Astrocyte (in vitro differentiated cells and primary cell): ENCODE measurements at regions not wholly inside any gene's neighbourhood (a gene's known extent, or its start where the extent isn't known, plus 50 kb on each side); places are given as distances from the start of the nearest gene placed in this dataset.
"Not testable (repeated sequence)": the region's sequence is repeated elsewhere in the genome, so short reads cannot be mapped to it uniquely, and the experiment has no call there.

Experiments
- DNase-seq: peaks from one replicate; pipeline ENCODE4 v3.0.0-alpha.2; 2010; ENCODE audit warnings: low read depth
- FAIRE-seq: peaks from 2 replicates; lab custom pipeline; 2011; peaks lifted over from hg19 to GRCh38; lab: Jason Lieb, UNC
- H2AFZ ChIP-seq: 2 replicates; pipeline ENCODE4 v1.6.0; 2012; ENCODE audit warnings: low read depth, low read length, inconsistent platforms
- H3K27ac ChIP-seq: 2 replicates; pipeline ENCODE4 v1.5.1; 2011; ENCODE audit warnings: low read depth, low read length, inconsistent platforms
- H3K27me3 ChIP-seq: 2 replicates; pipeline ENCODE4 v1.6.0; 2011; ENCODE audit warnings: low read length, inconsistent platforms; ENCODE audit not compliant: insufficient read depth
- H3K36me3 ChIP-seq: 2 replicates; pipeline ENCODE4 v1.5.1; 2011; ENCODE audit warnings: low read length, inconsistent platforms; ENCODE audit not compliant: insufficient read depth
- H3K4me1 ChIP-seq: 2 replicates; pipeline ENCODE4 v1.5.1; 2011; ENCODE audit warnings: low read length, inconsistent platforms; ENCODE audit not compliant: insufficient read depth
- H3K4me2 ChIP-seq: 2 replicates; pipeline ENCODE4 v1.6.0; 2012; ENCODE audit warnings: low read length, inconsistent platforms
- H3K4me3 ChIP-seq: 2 replicates; pipeline ENCODE4 v1.5.1; 2011; ENCODE audit warnings: low read depth, mild to moderate bottlenecking, low read length, inconsistent platforms; ENCODE audit not compliant: insufficient read depth
- H3K79me2 ChIP-seq: 2 replicates; pipeline ENCODE4 v1.6.0; 2012; ENCODE audit warnings: mild to moderate bottlenecking, low read length, inconsistent platforms; ENCODE audit not compliant: insufficient read depth
- H3K9ac ChIP-seq: 2 replicates; pipeline ENCODE4 v1.6.0; 2012; ENCODE audit warnings: mild to moderate bottlenecking, low read length, inconsistent platforms
- H3K9me3 ChIP-seq: 2 replicates; pipeline ENCODE4 v1.5.1; 2012; ENCODE audit warnings: low read depth, mild to moderate bottlenecking, low read length, inconsistent platforms; ENCODE audit not compliant: insufficient read depth
- H4K20me1 ChIP-seq: 2 replicates; pipeline ENCODE4 v1.6.0; 2012; ENCODE audit warnings: low read length, inconsistent platforms; ENCODE audit not compliant: insufficient read depth
- H3K27ac Mint-ChIP-seq: one replicate; pipeline ENCODE4 v1.8.0; 2021; ENCODE audit warnings: mild to moderate bottlenecking, mixed read lengths; ENCODE audit not compliant: unreplicated experiment
- H3K27me3 Mint-ChIP-seq: one replicate; pipeline ENCODE4 v1.8.0; 2021; ENCODE audit warnings: low read depth, mixed read lengths; ENCODE audit not compliant: unreplicated experiment
- H3K36me3 Mint-ChIP-seq: one replicate; pipeline ENCODE4 v1.8.0; 2021; ENCODE audit warnings: low read depth, mixed read lengths; ENCODE audit not compliant: unreplicated experiment
- H3K4me1 Mint-ChIP-seq: one replicate; pipeline ENCODE4 v1.8.0; 2021; ENCODE audit warnings: low read depth, mixed read lengths; ENCODE audit not compliant: unreplicated experiment
- H3K4me3 Mint-ChIP-seq: one replicate; pipeline ENCODE4 v1.8.0; 2021; ENCODE audit warnings: mild to moderate bottlenecking, moderate library complexity, mixed read lengths; ENCODE audit not compliant: unreplicated experiment
- H3K9me3 Mint-ChIP-seq: one replicate; pipeline ENCODE4 v1.8.0; 2021; ENCODE audit warnings: mild to moderate bottlenecking, mixed read lengths; ENCODE audit not compliant: unreplicated experiment
- EZH2 ChIP-seq: IDR thresholded peaks from 2 replicates; pipeline ENCODE4 v1.6.1; 2012; ENCODE audit warnings: mild to moderate bottlenecking, low read length, inconsistent platforms; ENCODE audit not compliant: insufficient read depth
- TF ChIP-seq, protein P1 (sequence below): IDR thresholded peaks from 2 replicates; pipeline ENCODE4 v1.5.1; 2011; ENCODE audit warnings: low read depth, mild to moderate bottlenecking, inconsistent platforms, low read length, moderate library complexity; ENCODE audit not compliant: insufficient read depth

DNA sequence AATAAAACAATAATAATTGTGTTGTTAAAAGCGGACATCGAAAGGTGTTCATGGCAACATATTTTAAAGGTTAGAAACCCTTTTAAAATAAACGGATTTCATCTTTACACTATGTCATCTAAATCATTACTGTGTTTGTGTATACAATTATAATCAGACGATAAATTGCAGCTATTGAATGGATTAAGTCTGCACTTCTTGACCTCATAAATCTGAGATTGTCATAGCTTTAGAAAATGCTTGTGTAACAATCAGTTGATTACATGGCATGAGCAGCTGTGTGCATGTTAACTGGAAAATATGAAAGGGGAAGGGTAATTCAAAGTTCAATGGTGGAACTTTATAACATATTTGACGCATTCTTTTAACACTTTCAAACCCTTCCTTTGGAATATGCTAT, 152.4 kb upstream of the MDFIC2 start:
- Mint-ChIP-seq H3K4me1 (no peaks in the 10 kb centered on the region), H3K9me3 (no peaks in the 10 kb centered on the region), H3K27ac (no peak overlapping the region), H3K27me3 (no peaks in the 10 kb centered on the region), H3K4me3 (no peak overlapping the region), H3K36me3 (no peaks in the 10 kb centered on the region)
- Histone ChIP-seq H3K79me2 (no peaks in the 10 kb centered on the region), H3K4me1 (no peaks in the 10 kb centered on the region), H3K27me3 (no peaks in the 10 kb centered on the region), H4K20me1 (no peaks in the 10 kb centered on the region), H3K9me3 (no peaks in the 10 kb centered on the region), H3K27ac (no peak overlapping the region), H3K4me3 (no peak overlapping the region), H2AFZ (no peak overlapping the region), H3K36me3 (no peaks in the 10 kb centered on the region), H3K4me2 (no peak overlapping the region), H3K9ac (no peak overlapping the region)
- TF ChIP-seq, protein P1, sequence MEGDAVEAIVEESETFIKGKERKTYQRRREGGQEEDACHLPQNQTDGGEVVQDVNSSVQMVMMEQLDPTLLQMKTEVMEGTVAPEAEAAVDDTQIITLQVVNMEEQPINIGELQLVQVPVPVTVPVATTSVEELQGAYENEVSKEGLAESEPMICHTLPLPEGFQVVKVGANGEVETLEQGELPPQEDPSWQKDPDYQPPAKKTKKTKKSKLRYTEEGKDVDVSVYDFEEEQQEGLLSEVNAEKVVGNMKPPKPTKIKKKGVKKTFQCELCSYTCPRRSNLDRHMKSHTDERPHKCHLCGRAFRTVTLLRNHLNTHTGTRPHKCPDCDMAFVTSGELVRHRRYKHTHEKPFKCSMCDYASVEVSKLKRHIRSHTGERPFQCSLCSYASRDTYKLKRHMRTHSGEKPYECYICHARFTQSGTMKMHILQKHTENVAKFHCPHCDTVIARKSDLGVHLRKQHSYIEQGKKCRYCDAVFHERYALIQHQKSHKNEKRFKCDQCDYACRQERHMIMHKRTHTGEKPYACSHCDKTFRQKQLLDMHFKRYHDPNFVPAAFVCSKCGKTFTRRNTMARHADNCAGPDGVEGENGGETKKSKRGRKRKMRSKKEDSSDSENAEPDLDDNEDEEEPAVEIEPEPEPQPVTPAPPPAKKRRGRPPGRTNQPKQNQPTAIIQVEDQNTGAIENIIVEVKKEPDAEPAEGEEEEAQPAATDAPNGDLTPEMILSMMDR = no peak
- no peak for TF ChIP-seq EZH2
- DNase-seq = no peak
- no peak for FAIRE-seq

DNA sequence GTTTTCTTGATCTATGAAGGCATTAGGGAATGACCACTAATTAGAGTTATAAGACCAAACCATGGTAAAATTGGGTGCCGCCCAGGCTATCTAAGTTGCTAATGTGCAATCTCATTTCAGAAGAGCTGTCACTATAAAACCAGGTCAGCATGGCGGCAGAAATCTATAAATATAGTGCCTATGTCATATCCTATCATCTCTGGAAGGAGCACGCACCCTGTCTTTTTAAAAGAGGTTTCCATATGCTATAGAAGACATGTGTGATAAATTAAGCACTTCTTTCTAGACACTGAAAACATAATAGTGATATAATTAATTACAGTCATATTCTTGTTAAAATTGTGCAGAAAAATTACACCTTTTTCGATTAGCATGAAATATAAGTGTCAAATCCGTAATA, 152.0 kb upstream of the MDFIC2 start:
- H3K4me2 ChIP-seq = no peak overlapping the region
- H3K4me3 ChIP-seq = no peak overlapping the region
- no peak overlapping the region for H3K27ac ChIP-seq
- FAIRE-seq = no peak
- Mint-ChIP-seq H3K9me3 (no peaks in the 10 kb centered on the region), H3K4me1 (no peaks in the 10 kb centered on the region), H3K27me3 (no peaks in the 10 kb centered on the region), H3K27ac (no peak overlapping the region), H3K4me3 (no peak overlapping the region), H3K36me3 (no peaks in the 10 kb centered on the region)
- no peaks in the 10 kb centered on the region for H3K79me2 ChIP-seq
- no peaks in the 10 kb centered on the region for H3K27me3 ChIP-seq
- H2AFZ ChIP-seq = no peak overlapping the region
- H4K20me1 ChIP-seq = no peaks in the 10 kb centered on the region
- H3K9ac ChIP-seq = no peak overlapping the region
- no peak for DNase-seq
- TF ChIP-seq EZH2 = no peak
- TF ChIP-seq, protein P1 = no peak
- H3K4me1 ChIP-seq = no peaks in the 10 kb centered on the region
- H3K9me3 ChIP-seq = no peaks in the 10 kb centered on the region
- H3K36me3 ChIP-seq = no peaks in the 10 kb centered on the region

DNA sequence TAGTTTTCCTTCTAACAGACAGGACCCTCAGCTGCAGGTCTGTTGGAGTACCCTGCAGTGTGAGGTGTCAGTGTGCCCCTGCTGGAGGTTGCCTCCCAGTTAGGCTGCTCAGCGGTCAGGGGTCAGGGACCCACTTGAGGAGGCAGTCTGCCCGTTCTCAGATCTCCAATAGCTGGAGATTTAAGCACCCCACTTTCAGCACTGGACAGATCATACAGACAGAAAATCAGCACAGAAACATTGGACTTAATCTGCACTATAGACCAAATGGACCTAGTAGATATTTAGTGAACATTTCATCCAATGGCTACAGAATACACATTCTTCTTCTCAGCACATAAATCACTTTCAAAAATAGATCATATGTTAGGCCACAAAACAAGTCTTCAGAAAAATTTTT, 137.8 kb upstream of the MDFIC2 start:
- not testable (repeated sequence) for H3K27ac ChIP-seq, H3K4me3 ChIP-seq, H3K4me1 ChIP-seq, H2AFZ ChIP-seq, H3K36me3 ChIP-seq, DNase-seq, H4K20me1 ChIP-seq, H3K27me3 ChIP-seq, H3K79me2 ChIP-seq, H3K27ac Mint-ChIP-seq, H3K4me2 ChIP-seq, H3K4me3 Mint-ChIP-seq, H3K9me3 ChIP-seq, FAIRE-seq, H3K9ac ChIP-seq, H3K9me3 Mint-ChIP-seq, H3K36me3 Mint-ChIP-seq, H3K27me3 Mint-ChIP-seq, H3K4me1 Mint-ChIP-seq

DNA sequence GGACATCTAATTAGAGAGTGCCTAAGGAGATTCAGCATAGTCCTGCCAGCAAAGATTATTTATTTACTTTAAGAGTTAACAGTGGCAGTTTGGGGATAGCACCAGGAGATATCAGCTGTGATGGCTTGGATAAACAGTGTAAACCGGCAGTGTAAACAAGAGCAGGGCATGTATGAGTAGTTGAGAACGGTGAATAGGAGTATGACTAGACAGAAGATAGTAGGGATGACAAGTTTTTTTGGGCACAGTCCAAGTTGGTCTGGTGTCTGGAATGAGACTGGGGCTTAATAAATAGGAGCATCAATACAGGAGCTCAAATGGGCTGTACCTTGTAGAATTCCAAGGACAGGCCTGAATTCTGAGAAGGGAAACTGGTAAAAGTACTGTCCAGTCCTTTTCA, 123.0 kb upstream of the MDFIC2 start:
- H3K79me2 ChIP-seq, H3K27me3 ChIP-seq, H3K9ac ChIP-seq, H4K20me1 ChIP-seq, H3K27ac Mint-ChIP-seq, H3K36me3 Mint-ChIP-seq, DNase-seq, H2AFZ ChIP-seq, H3K4me3 Mint-ChIP-seq, H3K4me1 Mint-ChIP-seq, H3K9me3 ChIP-seq, H3K4me3 ChIP-seq, FAIRE-seq, H3K27ac ChIP-seq, H3K27me3 Mint-ChIP-seq, H3K36me3 ChIP-seq, H3K4me2 ChIP-seq, H3K4me1 ChIP-seq: not testable (repeated sequence)
- H3K9me3 Mint-ChIP-seq = peaks cover 13% of the 10 kb centered on the region
